Hepatocyte (in vitro differentiated cells): ENCODE measurements at regions not wholly inside any gene's neighbourhood (a gene's known extent, or its start where the extent isn't known, plus 50 kb on each side); places are given as distances from the start of the nearest gene placed in this dataset.

Experiments
- EZH2 ChIP-seq: fragments of 200-600 bp; sonication (generic); IDR thresholded peaks from 2 replicates; pipeline ENCODE4 v1.6.1; 2016; ENCODE audit warnings: antibody characterized with exemption, mild to moderate bottlenecking, borderline replicate concordance
- EZH2phosphoT487 ChIP-seq: fragments of 200-600 bp; sonication (generic); IDR thresholded peaks from one replicate; pipeline ENCODE4 v1.6.1; 2018; ENCODE audit warnings: antibody characterized with exemption, mild to moderate bottlenecking, low read depth, moderate library complexity; ENCODE audit not compliant: unreplicated experiment, severe bottlenecking
- TF ChIP-seq, protein P1 (sequence below): fragments of 200-600 bp; sonication (generic); IDR thresholded peaks from 2 replicates; pipeline ENCODE4 v1.5.1; 2016; ENCODE audit warnings: antibody characterized with exemption, mild to moderate bottlenecking; ENCODE audit not compliant: poor library complexity

DNA sequence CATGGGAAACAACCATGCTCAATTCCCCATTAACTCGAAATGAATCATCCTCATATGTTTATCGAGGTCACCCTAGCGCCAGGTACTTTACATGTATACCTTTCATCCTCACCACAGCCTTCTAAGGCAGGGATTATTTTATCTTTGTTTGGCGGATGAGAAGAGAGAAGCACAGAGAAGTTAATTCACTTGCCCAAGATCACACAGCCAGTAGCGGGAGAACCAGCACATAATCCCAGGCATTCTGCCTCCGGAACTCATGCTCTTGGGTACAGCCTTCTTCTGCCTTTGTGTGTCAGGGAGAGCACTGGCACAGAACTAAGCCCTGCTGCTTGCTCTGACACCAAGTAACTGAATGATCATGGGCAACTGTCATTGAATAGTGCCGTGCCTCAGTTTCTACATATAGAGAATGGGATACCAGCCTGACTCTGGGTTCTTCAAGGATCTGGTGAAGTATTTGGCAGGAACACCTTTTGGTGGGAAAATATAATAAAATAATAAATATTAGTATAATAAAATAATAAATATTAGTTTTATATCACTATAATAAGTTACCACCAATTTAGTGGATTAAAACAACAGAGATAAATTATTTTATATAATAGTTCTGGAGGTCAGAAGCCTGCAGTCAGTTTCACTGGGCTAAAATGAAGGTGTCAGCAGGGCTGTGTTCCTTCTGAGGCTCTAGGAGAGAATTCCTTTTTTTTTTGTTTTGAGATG is 220.9 kb downstream of the AACS start:
- TF ChIP-seq, protein P1, sequence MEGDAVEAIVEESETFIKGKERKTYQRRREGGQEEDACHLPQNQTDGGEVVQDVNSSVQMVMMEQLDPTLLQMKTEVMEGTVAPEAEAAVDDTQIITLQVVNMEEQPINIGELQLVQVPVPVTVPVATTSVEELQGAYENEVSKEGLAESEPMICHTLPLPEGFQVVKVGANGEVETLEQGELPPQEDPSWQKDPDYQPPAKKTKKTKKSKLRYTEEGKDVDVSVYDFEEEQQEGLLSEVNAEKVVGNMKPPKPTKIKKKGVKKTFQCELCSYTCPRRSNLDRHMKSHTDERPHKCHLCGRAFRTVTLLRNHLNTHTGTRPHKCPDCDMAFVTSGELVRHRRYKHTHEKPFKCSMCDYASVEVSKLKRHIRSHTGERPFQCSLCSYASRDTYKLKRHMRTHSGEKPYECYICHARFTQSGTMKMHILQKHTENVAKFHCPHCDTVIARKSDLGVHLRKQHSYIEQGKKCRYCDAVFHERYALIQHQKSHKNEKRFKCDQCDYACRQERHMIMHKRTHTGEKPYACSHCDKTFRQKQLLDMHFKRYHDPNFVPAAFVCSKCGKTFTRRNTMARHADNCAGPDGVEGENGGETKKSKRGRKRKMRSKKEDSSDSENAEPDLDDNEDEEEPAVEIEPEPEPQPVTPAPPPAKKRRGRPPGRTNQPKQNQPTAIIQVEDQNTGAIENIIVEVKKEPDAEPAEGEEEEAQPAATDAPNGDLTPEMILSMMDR: no peak
- TF ChIP-seq EZH2 (no peak), EZH2phosphoT487 (no peak)
